A204.1 (cell line): ENCODE measurements at regions not wholly inside any gene's neighbourhood (a gene's known extent, or its start where the extent isn't known, plus 50 kb on each side); places are given as distances from the start of the nearest gene placed in this dataset.
"Not testable (repeated sequence)": the region's sequence is repeated elsewhere in the genome, so short reads cannot be mapped to it uniquely, and the experiment has no call there.

Experiments used
- FAIRE-seq: peaks from 2 replicates; lab custom pipeline; 2012; peaks lifted over from hg19 to GRCh38; lab: Jason Lieb, UNC

DNA sequence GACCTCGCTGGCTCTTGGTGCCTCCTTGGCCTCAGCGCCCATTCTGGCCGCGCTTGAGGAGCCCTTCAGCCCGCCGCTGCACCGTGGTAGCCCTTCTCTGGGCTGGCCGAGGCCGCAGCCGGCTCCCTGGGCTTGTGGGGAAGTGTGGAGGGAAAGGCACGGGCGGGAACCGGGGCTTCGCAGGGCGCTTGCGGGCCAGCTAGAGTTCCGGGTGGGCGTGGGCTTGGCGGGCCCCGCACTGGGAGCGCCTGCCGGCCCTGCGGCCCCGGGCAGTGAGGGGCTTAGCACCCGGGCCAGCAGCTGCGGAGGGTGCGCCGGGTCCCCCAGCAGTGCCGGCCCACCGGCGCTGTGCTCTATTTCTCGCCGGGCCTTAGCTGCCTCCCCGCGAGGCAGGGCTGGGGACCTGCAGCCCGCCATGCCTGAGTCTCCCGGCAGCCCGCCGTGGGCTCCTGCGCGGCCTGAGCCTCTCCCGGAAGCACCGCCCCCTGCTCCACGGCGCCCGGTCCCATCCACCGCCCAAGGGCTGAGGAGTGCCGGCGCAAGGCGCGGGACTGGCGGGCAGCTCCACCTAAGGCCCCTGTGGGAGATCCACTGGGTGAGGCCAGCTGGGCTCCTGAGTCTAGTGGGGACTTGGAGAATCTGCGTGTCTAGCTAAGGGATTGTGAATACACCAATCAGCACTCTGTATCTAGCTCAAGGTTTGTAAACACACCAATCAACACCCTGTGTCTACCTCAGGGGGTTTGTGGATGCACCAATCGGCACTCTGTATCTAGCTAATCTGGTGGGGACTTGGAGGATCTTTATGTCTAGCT lies 141.1 kb downstream of the SLCO4C1 start:
- FAIRE-seq = not testable (repeated sequence)

DNA sequence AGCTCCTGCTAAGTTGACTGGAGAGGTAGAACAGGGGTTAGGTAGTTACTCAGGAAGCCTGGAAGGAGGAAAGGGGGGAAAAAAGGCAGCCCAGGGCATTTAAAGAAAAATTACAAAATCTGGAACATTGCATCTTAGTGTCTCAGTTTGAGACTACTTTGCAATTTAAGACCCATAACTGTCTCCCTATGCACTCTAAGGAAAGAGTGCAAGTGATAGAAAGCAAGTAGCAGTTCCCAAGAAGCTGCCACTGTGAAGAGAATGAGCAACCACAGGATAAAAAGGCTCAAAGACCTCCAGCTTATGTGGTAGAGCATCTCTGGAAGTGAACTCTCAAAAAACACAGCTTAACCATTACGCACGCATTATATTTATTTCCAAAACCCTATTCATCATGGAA lies 141.8 kb downstream of the SLCO4C1 start:
- no peak for FAIRE-seq

DNA sequence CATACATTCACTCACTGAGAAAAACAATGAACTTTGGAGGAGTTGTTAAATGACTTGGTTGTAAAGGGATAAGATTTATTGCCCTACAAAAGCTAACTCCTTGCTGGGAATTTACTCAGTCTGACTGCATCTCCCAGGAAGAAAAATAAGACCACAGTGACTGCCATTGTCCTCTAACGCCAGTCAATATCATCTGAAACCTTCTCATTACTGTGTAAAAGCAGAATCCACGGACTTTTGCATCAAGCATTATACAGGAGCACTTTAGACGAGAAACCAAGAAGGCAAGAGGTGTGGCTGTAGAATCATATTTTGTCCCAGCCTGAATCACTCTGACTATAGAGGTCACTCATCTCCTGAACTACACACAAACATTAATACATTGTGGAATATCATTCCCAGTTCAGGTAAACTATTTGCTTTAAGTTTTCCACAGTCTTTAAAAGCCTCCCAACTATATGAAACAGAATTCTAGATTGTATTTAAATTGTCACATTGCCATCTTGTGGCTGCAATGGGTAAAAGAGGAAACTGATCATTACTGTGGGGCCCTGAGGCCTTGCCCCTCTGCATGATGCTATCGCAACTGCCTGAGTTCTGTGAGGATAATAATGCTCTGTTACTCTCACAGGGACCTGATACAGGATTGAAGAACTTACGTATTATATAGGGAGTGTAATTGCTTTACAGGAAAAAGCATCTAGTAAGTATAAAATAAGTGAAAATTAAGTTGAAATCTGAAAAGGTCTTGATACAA lies 142.9 kb downstream of the SLCO4C1 start:
- FAIRE-seq = peak; percentile 83

DNA sequence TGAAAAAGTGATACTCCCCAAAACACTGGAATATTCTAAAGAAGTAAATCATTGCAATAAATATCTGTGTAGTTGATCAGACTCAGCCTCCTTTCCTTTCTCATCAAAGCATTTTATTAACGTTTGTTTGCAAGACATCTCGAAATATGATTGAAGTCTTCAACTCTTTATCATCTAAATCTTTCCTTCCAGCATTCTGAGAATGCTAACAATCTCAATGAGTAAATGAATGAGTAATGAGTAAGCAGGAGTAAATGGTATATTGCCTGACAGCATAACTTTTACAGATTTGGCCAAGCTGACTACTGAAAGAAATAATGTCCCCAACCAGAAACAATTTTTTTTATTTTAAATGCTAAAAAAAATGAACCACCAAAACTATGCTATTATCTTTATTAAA lies 157.1 kb downstream of the SLCO4C1 start:
- FAIRE-seq = no peak

DNA sequence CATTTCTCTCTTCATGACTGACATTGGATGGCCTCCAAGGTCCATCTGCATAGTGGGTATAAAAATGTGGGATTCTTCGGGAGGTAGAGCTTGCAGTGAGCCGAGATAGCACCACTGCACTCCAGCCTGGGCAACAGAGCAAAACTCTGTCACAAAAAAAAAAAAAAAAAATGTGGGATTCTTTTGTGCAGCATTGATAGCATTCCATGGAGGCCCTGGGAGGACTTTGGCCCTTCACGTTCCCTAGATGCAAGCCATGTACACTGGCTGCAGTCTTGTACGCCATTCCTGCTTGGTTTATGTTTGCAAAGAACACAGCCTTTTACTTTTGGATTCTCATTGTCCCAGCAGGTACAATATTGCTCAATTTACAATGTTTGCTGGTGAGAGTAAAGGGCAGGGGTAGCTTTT lies 157.8 kb downstream of the SLCO4C1 start:
- no peak for FAIRE-seq

DNA sequence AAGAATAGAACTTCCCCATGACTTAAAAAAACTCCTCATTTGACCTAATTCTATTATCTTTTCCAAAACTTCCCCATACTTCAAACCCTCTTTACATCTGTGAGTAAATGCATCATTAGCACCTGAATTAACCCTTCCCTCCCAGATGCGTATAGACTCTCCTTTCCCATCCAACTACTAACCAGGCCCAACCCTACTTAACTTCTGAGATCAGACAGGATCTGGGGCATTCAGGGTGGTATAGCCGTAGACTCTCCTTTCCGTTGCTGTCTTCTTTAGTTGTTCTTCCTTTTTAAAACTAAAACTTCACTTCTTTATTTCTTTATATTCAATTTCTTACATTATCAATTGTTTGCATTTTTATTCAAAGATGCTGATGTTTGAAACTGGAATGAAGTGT lies 165.2 kb downstream of the SLCO4C1 start:
- no peak for FAIRE-seq

DNA sequence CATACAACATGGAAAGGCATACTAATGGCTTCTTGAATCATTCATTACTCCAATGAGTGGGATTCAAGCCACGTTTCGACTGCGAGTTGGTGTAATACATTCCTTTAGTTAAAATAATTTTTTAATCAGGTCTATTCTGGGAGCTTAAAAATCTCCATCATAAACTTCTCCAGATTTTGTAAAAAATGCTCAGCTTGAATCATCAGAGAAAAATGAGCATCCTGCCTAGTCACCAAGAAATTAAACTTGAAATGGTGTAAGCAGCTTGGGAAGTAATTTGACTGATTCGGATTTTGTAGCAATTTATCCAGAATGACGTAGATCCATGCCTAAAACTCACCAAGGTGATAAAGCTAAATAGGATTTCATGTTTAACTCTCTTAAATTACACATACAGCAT lies 165.7 kb downstream of the SLCO4C1 start:
- no peak for FAIRE-seq

DNA sequence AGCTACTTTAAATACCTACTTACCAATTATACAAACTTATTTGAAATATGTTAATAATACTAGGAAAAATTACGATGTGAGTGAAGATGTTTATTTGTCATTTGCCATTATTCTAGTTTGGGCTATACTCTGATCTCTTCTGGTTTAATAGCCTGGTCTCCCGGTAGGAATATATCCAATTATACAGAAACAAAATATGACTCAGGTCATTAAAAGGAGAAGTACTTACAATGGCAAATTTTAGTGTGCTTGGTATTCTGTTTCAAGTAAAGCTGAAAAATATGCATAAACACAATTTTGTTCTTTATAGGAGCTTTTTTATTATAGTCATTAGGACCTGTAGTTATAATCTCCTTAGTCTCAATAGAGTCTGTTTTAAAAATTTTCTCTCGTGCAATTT lies 176.8 kb downstream of the SLCO4C1 start:
- no peak for FAIRE-seq

DNA sequence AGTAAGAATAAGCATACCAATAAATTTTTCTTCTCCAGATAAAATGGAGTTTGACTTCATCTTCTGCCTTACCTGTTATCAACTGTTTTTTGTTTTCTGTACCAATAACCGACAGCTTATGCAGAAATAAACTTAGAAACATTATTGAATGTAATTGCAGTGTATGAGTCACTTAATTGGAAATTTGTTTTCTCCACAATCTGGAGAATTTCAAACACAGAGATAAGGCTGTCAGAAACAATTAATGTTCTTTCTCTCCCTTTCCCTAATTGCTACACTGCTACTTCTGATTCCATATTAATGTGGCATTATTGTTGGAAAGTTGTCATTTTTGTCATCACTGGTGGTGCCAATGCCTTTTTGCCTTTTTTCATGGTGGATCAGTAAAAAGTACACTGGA lies 180.3 kb downstream of the SLCO4C1 start:
- no peak for FAIRE-seq

DNA sequence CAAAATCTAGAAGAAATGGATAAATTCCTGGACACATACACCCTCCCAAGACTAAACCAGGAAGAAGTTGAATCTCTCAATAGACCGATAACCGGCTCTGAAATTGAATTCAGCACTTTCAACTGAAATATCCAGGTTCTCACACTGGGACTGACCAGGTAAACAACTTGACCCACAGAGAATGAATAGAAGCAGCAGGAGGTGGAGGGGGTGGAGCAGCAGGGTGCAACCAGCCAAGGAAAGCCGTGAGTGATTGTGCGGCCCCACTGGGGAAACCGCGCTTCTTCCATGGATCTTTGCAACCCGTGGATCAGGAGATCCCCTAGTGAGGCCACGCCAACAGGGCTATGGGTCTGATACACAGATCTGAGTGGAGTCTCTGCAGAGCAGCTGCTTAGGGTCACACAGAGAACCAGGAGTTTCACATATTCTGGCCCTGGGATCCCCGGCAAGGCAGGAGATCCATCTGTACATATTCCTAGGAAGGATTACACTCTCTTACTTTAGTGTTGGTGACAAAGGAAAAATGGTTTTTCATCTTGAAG lies 181.5 kb downstream of the SLCO4C1 start:
- FAIRE-seq = no peak

DNA sequence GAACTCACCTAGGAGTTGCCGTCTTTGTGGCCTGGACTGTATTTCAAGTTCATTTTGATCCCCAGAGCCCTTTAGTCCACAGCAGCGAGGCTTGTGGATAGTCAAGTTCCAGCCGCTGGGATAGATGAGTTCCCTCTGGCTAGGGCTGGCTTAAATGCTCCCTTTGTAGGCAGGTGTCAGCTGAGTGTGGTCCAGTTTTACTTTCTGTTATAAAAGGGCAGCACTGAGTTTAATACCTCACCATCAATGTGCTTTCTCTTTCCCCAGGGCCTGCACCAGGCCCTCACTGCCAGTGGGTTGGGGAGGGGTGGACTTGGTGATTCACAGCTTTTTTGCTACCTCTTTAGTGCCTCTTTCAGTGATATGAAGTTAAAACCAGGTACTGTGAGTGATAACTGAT lies 188.2 kb downstream of the SLCO4C1 start:
- FAIRE-seq = no peak

DNA sequence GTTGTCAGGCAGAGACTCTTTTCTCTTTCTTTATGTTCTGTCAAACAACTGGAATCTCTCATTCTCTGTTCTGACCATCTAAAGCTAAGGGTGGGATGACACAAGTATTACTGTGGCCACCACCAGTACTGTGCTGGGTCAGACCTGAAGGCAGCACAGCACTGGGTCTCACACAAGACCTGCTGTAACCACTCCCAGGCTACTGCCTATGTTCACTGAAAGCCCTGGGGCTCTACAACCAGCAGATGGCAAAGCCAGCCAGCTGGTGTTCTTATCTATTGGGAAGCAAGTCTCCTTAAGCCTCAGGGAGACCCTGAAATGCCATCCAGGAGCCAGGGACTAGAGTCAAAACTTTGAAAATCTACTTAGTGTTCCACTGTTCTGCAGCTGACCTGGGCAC lies 189.5 kb downstream of the SLCO4C1 start:
- no peak for FAIRE-seq

DNA sequence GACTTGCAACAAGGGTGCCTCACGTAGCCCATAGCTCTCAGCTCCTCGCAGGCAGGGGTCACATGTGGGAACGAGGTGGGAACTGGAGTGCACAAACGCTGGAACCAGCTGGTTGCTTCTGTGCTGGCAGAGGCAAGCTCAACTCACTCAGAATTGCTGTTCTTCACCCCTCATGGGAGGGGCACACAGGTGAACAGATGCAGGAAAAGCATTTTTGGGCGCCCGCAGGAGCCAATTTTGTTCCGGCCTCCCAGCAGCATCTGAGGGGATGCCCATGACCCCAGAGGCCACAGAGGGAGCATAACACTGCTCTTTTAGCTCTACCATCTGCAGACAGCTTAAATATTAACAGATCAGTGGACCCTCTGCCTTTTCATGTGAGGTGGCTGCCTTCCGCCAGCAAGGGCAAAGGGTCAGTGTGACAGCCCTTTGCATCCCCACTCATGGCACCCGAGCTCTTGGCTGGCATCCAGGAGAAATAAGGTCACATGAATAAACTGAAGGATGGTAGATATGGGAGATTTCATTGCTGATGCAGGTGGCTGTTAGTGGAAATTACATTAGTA lies 196.2 kb downstream of the SLCO4C1 start:
- no peak for FAIRE-seq

DNA sequence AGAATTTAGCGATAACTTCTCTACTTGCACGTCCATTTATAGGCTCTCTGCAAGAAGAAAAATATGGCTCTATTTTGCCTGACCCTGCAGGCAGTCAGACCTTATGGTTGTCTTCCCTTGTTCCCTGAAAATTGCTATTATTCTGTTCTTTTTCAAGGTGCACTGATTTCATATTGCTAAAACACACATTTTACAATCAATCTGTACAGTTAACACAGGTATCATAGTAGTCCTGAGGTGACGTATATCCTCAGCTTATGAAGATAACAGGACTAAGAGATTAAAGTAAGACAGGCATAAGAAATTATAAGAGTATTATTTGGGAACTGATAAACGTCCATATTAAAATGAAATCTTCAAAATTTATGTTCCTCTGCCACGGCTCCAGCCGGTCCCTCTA lies 197.0 kb downstream of the SLCO4C1 start:
- not testable (repeated sequence) for FAIRE-seq

DNA sequence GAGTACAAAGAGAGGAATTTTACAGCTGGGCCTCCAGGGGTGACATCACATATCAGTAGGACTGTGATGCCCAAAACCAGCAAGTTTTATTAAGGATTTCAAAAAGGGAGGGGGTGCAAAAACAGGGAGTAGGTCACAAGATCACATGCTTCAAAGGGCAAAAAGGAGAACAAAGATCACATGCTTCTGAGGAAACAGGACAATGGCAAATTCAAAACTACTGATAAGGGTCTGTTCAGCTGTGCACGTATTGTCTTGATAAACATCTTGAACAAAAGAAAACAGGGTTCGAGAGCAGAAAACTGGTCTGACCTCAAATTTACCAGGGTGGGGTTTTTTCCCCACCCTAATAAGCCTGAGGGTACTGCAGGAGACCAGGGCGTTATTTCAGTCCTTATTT lies 197.5 kb downstream of the SLCO4C1 start:
- not testable (repeated sequence) for FAIRE-seq

DNA sequence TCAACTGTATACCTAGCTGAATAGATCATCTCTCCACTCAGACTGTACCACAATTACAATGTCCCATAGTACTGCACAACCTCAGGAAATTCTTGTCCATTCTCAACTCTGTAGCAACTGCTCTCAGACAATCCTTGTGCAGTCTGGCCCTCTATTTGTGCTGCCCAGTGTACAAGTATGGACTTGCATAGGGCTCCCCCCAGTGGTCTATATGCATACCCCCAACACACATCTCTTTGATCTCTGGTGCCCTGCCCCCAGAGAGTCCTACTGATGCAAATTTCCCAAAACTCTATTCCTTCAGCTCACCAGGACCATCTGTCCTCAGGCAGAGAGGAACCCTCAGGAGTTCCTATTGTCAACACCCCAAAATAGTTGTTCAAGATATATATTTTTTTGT lies 205.3 kb downstream of the SLCO4C1 start:
- no peak for FAIRE-seq

DNA sequence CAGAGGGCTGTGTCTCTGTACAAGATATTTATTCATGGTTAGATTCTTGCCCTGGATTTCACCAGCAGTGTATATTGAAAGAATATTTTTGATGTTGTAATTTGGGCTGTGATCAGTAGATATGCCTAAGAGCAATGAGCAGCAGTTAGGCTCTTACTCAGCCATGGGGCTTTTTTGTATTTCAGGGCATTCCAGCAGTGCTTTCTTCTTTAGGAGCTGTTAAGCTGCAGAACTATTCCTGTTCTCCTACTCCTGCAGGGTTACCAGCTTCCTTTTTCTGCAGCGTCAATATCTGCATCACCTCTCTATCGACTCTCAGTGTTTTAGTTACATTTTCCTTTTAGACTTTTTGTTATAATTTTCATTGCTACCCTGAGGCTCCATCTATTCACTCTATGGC lies 206.2 kb downstream of the SLCO4C1 start:
- no peak for FAIRE-seq

DNA sequence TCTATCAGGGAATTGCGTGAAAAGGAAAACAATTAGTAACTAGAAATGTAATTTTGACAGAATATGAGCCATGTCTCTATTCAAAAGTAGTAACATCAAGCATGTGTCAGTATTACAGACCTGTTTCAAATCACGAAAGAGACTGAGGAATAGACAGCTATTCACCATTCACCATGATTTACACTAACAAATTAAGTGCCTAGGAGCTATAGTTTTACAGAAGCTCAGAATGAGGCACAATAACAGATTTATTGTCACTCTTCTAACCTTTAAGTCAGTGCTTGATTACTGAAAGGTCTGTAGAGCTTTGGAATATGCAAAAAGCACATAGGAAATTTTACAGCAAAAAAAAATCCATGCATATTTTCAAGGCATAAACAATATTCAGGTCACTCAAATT lies 208.2 kb downstream of the SLCO4C1 start:
- no peak for FAIRE-seq

DNA sequence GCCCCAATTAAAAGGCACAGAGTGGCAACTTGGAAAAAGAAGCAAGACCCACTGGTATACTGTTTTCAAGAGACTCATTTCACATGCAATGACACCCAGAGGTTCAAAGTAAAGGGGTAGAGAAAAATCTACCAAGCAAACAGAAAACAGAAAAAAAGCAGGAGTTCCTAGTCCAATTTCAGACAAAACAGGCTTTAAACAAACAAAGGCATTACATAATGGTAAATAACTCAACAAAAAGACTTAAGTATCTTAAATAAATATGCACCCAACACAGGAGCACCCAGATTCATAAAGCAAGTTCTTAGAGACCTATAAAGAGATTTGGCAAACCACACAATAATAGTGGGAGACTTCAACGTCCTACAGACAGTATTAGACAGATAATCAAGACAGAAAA lies 215.8 kb downstream of the SLCO4C1 start:
- no peak for FAIRE-seq

DNA sequence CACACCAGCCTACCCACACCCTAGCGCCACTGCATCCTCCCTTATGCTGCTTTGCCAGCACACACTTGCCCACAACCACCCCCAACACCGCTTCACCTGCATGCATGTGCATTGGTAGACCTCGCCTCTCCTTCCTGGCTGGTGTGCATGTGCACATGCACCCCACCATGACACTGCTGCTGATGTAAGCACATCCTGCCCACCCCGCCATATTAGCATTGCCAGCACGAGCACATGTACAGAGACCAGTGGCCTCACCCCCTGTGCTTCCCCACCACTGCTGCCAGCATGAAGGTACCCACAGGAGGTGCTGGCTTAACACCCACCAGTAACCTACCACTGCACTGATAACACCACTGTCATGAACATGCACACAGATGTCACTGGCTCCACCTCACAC lies 218.2 kb downstream of the SLCO4C1 start:
- FAIRE-seq = no peak

DNA sequence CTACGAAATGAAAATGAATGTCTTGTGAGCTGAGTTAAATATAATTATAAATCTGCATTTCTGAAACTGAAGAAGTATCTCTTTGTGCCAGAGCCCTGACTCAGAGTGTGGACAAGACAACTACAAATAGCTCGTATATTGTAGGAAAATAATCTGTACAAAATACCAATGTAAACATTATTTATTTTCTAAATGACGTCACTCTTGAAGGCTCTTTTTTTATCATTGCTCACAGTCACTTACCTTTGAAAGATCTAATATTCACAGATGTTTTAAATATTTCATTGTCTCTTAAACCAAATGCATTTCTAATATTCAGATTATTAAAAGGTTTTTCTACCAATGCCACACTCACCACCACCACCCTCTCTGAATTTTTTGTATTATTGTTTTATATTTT lies 226.1 kb downstream of the SLCO4C1 start:
- FAIRE-seq = no peak

DNA sequence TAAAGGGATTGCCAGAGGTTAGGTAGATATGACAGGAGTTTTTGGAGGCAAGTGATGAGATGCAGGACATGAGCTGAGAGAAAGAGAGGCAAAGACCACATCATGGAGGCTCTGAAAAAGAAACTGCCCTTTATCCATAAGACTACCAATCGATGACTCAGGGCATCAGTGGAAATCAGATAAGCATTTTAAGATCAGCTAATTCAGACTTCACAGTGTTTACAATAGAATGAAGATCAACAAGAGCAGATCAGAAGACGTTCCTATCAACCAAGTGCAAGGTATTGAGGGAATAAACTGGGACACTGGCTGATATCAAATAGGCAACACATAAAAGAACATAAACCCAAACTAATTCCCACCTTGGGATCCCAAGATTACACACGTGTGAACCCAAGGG lies 227.2 kb downstream of the SLCO4C1 start:
- no peak for FAIRE-seq

DNA sequence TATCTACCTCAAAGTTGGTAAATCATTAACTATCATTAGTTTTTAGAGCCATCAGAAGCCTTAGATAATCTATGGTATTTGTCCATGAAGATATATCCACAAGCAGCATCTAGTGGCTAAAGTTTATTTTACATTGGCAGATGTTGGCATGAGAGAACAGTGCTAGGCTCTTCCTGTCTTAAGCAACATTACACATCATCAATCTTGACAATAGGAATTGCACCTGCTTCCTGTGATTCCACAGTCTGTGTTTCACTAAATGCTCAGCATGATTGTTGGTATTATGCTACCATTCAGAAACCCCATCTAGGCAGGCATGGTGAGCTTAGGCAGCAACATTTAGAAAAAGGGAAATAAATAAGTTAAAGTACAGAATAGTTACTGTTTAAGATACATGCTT lies 246.6 kb downstream of the SLCO4C1 start:
- no peak for FAIRE-seq
